Skeletal muscle tissue (tissue), 3 donors: ENCODE measurements at regions not wholly inside any gene's neighbourhood (a gene's known extent, or its start where the extent isn't known, plus 50 kb on each side); places are given as distances from the start of the nearest gene placed in this dataset.
"Not testable (repeated sequence)": the region's sequence is repeated elsewhere in the genome, so short reads cannot be mapped to it uniquely, and the experiment has no call there.

Experiments
- H3K27ac ChIP-seq: one replicate; pipeline ENCODE4 v1.7.0; 2013; ENCODE audit warnings: mild to moderate bottlenecking, low read depth, low read length, inconsistent platforms
- H3K27me3 ChIP-seq, 3 donors: one replicate each; pipeline ENCODE4 v1.7.0; 2013; ENCODE audit warnings: low read length in 3 of 3; ENCODE audit not compliant: control insufficient read depth in 3 of 3, insufficient read depth in 3 of 3
- H3K36me3 ChIP-seq, 3 donors: one replicate each; pipeline ENCODE4 v1.7.0; 2013; ENCODE audit warnings: low read length in 3 of 3; ENCODE audit not compliant: control insufficient read depth in 3 of 3, insufficient read depth in 3 of 3
- H3K4me1 ChIP-seq, 3 donors: one replicate each; pipeline ENCODE4 v1.7.0; 2013; ENCODE audit warnings: low read length in 3 of 3, mild to moderate bottlenecking in 3 of 3; ENCODE audit not compliant: control insufficient read depth in 3 of 3, insufficient read depth in 3 of 3
- H3K4me3 ChIP-seq, 3 donors: one replicate each; pipeline ENCODE4 v1.7.0; 2013; ENCODE audit warnings: low read length in 3 of 3
- H3K9ac ChIP-seq, 3 donors: one replicate each; pipeline ENCODE4 v1.7.0; 2013; ENCODE audit warnings: low read length in 3 of 3, mild to moderate bottlenecking in 3 of 3, moderate library complexity in 2 of 3, low read depth in 1 of 3
- H3K9me3 ChIP-seq, 3 donors: one replicate each; pipeline ENCODE4 v1.7.0; 2013; ENCODE audit warnings: low read length in 3 of 3; ENCODE audit not compliant: control insufficient read depth in 3 of 3
- donor health status: Osteomylitis.

GRCh38 chr6:165178056-165178455 is 131.3 kb downstream of the C6orf118 start:
- Histone ChIP-seq H3K4me1 (no peaks in the 10 kb centered on the region), H3K9ac (no peak overlapping the region), H3K9me3 (no peaks in the 10 kb centered on the region), H3K36me3 (no peaks in the 10 kb centered on the region), H3K27ac (no peak overlapping the region), H3K4me3 (no peak overlapping the region), H3K27me3 (no peaks in the 10 kb centered on the region)

GRCh38 chr6:165173484-165173883 is 135.9 kb downstream of the C6orf118 start:
- no peaks in the 10 kb centered on the region for H3K27me3 ChIP-seq
- H3K27ac ChIP-seq = no peak overlapping the region
- no peaks in the 10 kb centered on the region for H3K9me3 ChIP-seq
- no peak overlapping the region for H3K4me3 ChIP-seq
- H3K4me1 ChIP-seq = no peaks in the 10 kb centered on the region
- H3K9ac ChIP-seq = no peak overlapping the region
- no peaks in the 10 kb centered on the region for H3K36me3 ChIP-seq

GRCh38 chr6:165167861-165168260 is 141.5 kb downstream of the C6orf118 start:
- no peaks in the 10 kb centered on the region for H3K9me3 ChIP-seq
- H3K4me3 ChIP-seq = no peak overlapping the region
- no peaks in the 10 kb centered on the region for H3K4me1 ChIP-seq
- no peaks in the 10 kb centered on the region for H3K27me3 ChIP-seq
- no peak overlapping the region for H3K27ac ChIP-seq
- H3K9ac ChIP-seq = no peak overlapping the region
- no peaks in the 10 kb centered on the region for H3K36me3 ChIP-seq

GRCh38 chr6:165167311-165167710 is 142.1 kb downstream of the C6orf118 start:
- H3K36me3 ChIP-seq = no peaks in the 10 kb centered on the region
- no peaks in the 10 kb centered on the region for H3K9me3 ChIP-seq
- H3K9ac ChIP-seq = no peak overlapping the region
- H3K27me3 ChIP-seq = no peaks in the 10 kb centered on the region
- no peak overlapping the region for H3K4me3 ChIP-seq
- no peaks in the 10 kb centered on the region for H3K4me1 ChIP-seq
- no peak overlapping the region for H3K27ac ChIP-seq

- Histone ChIP-seq H3K9ac (no peak overlapping the region), H3K9me3 (no peaks in the 10 kb centered on the region), H3K4me1 (no peaks in the 10 kb centered on the region), H3K27ac (no peak overlapping the region), H3K36me3 (no peaks in the 10 kb centered on the region), H3K4me3 (no peak overlapping the region), H3K27me3 (no peaks in the 10 kb centered on the region)
Observed at GRCh38 chr6:165163519-165163918, 145.9 kb downstream of the C6orf118 start.

GRCh38 chr6:165159460-165159859 is 149.9 kb downstream of the C6orf118 start:
- Histone ChIP-seq H3K4me3 (no peak overlapping the region), H3K9ac (no peak overlapping the region), H3K4me1 (no peaks in the 10 kb centered on the region), H3K27ac (no peak overlapping the region), H3K36me3 (no peaks in the 10 kb centered on the region), H3K9me3 (no peaks in the 10 kb centered on the region), H3K27me3 (no peaks in the 10 kb centered on the region)

GRCh38 chr6:165146456-165146855 is 162.9 kb downstream of the C6orf118 start:
- Histone ChIP-seq H3K9ac (no peak overlapping the region), H3K4me3 (no peak overlapping the region), H3K36me3 (no peaks in the 10 kb centered on the region), H3K27ac (no peak overlapping the region), H3K9me3 (no peaks in the 10 kb centered on the region), H3K4me1 (no peaks in the 10 kb centered on the region), H3K27me3 (no peaks in the 10 kb centered on the region)

- Histone ChIP-seq H3K27ac (no peak overlapping the region), H3K36me3 (no peaks in the 10 kb centered on the region), H3K9me3 (peaks cover 0 to 3% (median 3%) of the 10 kb centered on the region in 3 donors), H3K27me3 (no peaks in the 10 kb centered on the region), H3K4me1 (no peaks in the 10 kb centered on the region), H3K4me3 (no peak overlapping the region), H3K9ac (no peak overlapping the region)
Observed at GRCh38 chr6:165135889-165136288, 173.5 kb downstream of the C6orf118 start.

GRCh38 chr6:165129086-165129485 is 180.3 kb downstream of the C6orf118 start:
- Histone ChIP-seq H3K36me3 (no peaks in the 10 kb centered on the region), H3K4me3 (no peak overlapping the region), H3K27ac (no peak overlapping the region), H3K27me3 (no peaks in the 10 kb centered on the region), H3K9ac (no peak overlapping the region), H3K9me3 (no peaks in the 10 kb centered on the region), H3K4me1 (no peaks in the 10 kb centered on the region)

- H3K27me3 ChIP-seq, H3K27ac ChIP-seq, H3K36me3 ChIP-seq: not testable (repeated sequence)
Observed at GRCh38 chr6:165127743-165128142, 181.7 kb downstream of the C6orf118 start.

GRCh38 chr6:165124681-165125080 is 184.7 kb downstream of the C6orf118 start:
- not testable (repeated sequence) for H3K27ac ChIP-seq, H3K27me3 ChIP-seq, H3K9ac ChIP-seq, H3K36me3 ChIP-seq, H3K4me3 ChIP-seq, H3K9me3 ChIP-seq, H3K4me1 ChIP-seq

More at GRCh38 chr6:165127743-165128142, 181.7 kb downstream of the C6orf118 start:
- not testable (repeated sequence) for H3K9ac ChIP-seq, H3K4me3 ChIP-seq, H3K4me1 ChIP-seq, H3K9me3 ChIP-seq
